Adrenal gland (tissue), 5 donors: ENCODE measurements at regions not wholly inside any gene's neighbourhood (a gene's known extent, or its start where the extent isn't known, plus 50 kb on each side); places are given as distances from the start of the nearest gene placed in this dataset.

Experiments used
- POLR2A ChIP-seq, 2 donors: fragments of 450-650 bp; IDR thresholded peaks; one replicate each; pipeline ENCODE4 v1.6.1; 2017; ENCODE audit warnings: antibody characterized with exemption in 2 of 2, mild to moderate bottlenecking in 2 of 2, moderate library complexity in 1 of 2
- TF ChIP-seq, protein P1 (sequence below), 6 experiments: fragments of 450-650 bp in 4 of 6; fragments of 200-600 bp in 2 of 6; sonication (generic) in 1 of 6; IDR thresholded peaks; 1 replicate in 5 of 6; 2 replicates in 1 of 6; pipeline versions ENCODE4 v1.5.1 to v1.8.0; 2016 to 2021; ENCODE audit warnings: antibody characterized with exemption in 6 of 6, mild to moderate bottlenecking in 2 of 6, moderate library complexity in 1 of 6
- donor health status: DM: no; HTN: no; CAD: no.

DNA sequence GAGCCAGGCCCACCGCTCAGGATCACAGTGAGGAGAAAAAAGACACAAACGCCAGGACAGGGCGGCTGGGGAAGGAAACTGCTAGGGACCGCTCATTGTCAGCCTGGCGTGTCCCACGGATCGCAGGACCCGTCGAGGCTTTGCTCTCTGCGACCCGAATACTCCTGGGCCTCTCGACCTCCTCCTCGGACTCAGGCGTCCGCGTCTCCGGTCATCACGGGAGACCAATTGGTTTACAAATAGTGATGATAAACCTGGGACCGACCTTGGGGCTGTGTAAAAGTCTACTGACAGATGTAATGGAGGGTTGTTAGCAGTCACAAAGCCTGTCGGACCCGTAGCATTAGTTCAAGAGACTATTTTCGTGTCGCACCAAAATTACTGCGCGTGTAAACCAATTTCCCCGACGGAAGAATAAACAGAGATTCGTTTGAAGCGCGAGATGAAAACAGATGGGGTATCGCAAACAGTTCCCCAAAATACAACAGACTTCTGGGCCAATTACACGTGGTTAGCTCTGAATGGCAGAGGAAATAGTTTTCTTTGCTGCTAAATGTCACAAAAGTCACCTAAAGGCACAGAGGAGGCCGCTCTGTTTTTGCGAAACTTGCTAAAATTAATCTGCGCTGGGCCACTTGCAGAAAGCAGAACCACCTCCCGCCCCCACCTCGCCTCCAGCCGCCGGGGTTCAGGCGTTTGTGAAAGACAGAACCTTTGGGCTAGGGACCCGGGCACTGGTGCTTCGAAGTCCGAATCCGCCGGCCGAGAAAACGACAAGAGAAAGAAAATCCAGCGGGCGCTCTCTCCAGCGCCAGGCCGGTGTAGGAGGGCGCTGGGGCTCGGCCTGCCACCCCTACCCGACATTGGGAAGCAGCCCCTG is 67.6 kb downstream of the FOXD1 start:
- TF ChIP-seq, protein P1, sequence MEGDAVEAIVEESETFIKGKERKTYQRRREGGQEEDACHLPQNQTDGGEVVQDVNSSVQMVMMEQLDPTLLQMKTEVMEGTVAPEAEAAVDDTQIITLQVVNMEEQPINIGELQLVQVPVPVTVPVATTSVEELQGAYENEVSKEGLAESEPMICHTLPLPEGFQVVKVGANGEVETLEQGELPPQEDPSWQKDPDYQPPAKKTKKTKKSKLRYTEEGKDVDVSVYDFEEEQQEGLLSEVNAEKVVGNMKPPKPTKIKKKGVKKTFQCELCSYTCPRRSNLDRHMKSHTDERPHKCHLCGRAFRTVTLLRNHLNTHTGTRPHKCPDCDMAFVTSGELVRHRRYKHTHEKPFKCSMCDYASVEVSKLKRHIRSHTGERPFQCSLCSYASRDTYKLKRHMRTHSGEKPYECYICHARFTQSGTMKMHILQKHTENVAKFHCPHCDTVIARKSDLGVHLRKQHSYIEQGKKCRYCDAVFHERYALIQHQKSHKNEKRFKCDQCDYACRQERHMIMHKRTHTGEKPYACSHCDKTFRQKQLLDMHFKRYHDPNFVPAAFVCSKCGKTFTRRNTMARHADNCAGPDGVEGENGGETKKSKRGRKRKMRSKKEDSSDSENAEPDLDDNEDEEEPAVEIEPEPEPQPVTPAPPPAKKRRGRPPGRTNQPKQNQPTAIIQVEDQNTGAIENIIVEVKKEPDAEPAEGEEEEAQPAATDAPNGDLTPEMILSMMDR (IDR thresholded peaks at IDR 0.05), result no peak
- no peak for TF ChIP-seq POLR2A (IDR thresholded peaks at IDR 0.05)
